ENCODE measurements at regions not wholly inside any gene's neighbourhood (a gene's known extent, or its start where the extent isn't known, plus 50 kb on each side); places are given as distances from the start of the nearest gene placed in this dataset.

GRCh38 chr2:84022810-84023431, 436.2 kb downstream of the SUCLG1 start:
- DNase-seq (ENCODE audit: low spot score) (no peak), ATAC-seq (ENCODE audit: low FRiP score) (no peak)
- TF ChIP-seq CTCF (IDR thresholded peaks at IDR 0.05): peak in 1 of 3 donors; percentile 15

GRCh38 chr2:84017010-84017409, 442.1 kb downstream of the SUCLG1 start:
- TF ChIP-seq CTCF (IDR thresholded peaks at IDR 0.05): no peak
- DNase-seq (ENCODE audit: low spot score) (no peak), ATAC-seq (ENCODE audit: low FRiP score) (no peak)

- no peak for ATAC-seq (ENCODE audit: low FRiP score)
- TF ChIP-seq CTCF (IDR thresholded peaks at IDR 0.05): no peak
- DNase-seq (ENCODE audit: low spot score): no peak
Measured at GRCh38 chr2:84016183-84016582, 442.9 kb downstream of the SUCLG1 start.

GRCh38 chr2:83997889-83998288, 461.2 kb downstream of the SUCLG1 start:
- no peak for DNase-seq (ENCODE audit: low spot score)
- ATAC-seq (ENCODE audit: low FRiP score): no peak
- no peak for TF ChIP-seq CTCF (IDR thresholded peaks at IDR 0.05)

GRCh38 chr2:83994633-83995179, 464.4 kb downstream of the SUCLG1 start:
- ATAC-seq (ENCODE audit: low FRiP score): no peak
- no peak for TF ChIP-seq CTCF (IDR thresholded peaks at IDR 0.05)
- DNase-seq (ENCODE audit: low spot score): no peak

GRCh38 chr2:83993873-83994632, 465.0 kb downstream of the SUCLG1 start:
- no peak for TF ChIP-seq CTCF (IDR thresholded peaks at IDR 0.05)
- no peak for DNase-seq (ENCODE audit: low spot score)
- ATAC-seq (ENCODE audit: low FRiP score): no peak

- ATAC-seq (ENCODE audit: low FRiP score): no peak
- TF ChIP-seq CTCF (IDR thresholded peaks at IDR 0.05): no peak
Measured at GRCh38 chr2:83991992-83992391, 467.1 kb downstream of the SUCLG1 start.

More at GRCh38 chr2:83991992-83992391, 467.1 kb downstream of the SUCLG1 start:
- no peak for DNase-seq (ENCODE audit: low spot score)

Data from omental fat pad (tissue), 3 donors.